Mucosa of gallbladder (tissue), 1 donor: ENCODE measurements at regions not wholly inside any gene's neighbourhood (a gene's known extent, or its start where the extent isn't known, plus 50 kb on each side); places are given as distances from the start of the nearest gene placed in this dataset.

Experiments used
- DNase-seq: peaks from one replicate; pipeline ENCODE4 v3.0.0-alpha.2; 2020; ENCODE audit warnings: low spot score
- donor health status: DM: no; HTN: no; CAD: no.

GRCh38 chr17:79446399-79447009 lies 164.3 kb downstream of the RBFOX3 start:
- DNase-seq = no peak

GRCh38 chr17:79444198-79444597 lies 166.7 kb downstream of the RBFOX3 start:
- no peak for DNase-seq

- DNase-seq = no peak
Measured at GRCh38 chr17:79443026-79443425, 167.8 kb downstream of the RBFOX3 start.

GRCh38 chr17:79441356-79442160 lies 169.3 kb downstream of the RBFOX3 start:
- DNase-seq = no peak

- no peak for DNase-seq
Measured at GRCh38 chr17:79440251-79440650, 170.6 kb downstream of the RBFOX3 start.

GRCh38 chr17:79439493-79439892 lies 171.4 kb downstream of the RBFOX3 start:
- DNase-seq = no peak

GRCh38 chr17:79438546-79439334 lies 172.1 kb downstream of the RBFOX3 start:
- no peak for DNase-seq

- no peak for DNase-seq
Measured at GRCh38 chr17:79438058-79438457, 172.8 kb downstream of the RBFOX3 start.

- no peak for DNase-seq
Measured at GRCh38 chr17:79437081-79437480, 173.8 kb downstream of the RBFOX3 start.

GRCh38 chr17:79435962-79436361 lies 174.9 kb downstream of the RBFOX3 start:
- DNase-seq = no peak

- no peak for DNase-seq
Measured at GRCh38 chr17:79435296-79435695, 175.6 kb downstream of the RBFOX3 start.

GRCh38 chr17:79434215-79434614 lies 176.6 kb downstream of the RBFOX3 start:
- DNase-seq = no peak

- DNase-seq = no peak
Measured at GRCh38 chr17:79433379-79433778, 177.5 kb downstream of the RBFOX3 start.

GRCh38 chr17:79431175-79431574 lies 179.7 kb downstream of the RBFOX3 start:
- DNase-seq = no peak

- DNase-seq = no peak
Measured at GRCh38 chr17:79429864-79430494, 180.9 kb downstream of the RBFOX3 start.

- DNase-seq = no peak
Measured at GRCh38 chr17:79428988-79429387, 181.9 kb downstream of the RBFOX3 start.

- no peak for DNase-seq
Measured at GRCh38 chr17:79427621-79428539, 183.0 kb downstream of the RBFOX3 start.

GRCh38 chr17:79425686-79426085 lies 185.2 kb downstream of the RBFOX3 start:
- no peak for DNase-seq

GRCh38 chr17:79424471-79425185 lies 186.2 kb downstream of the RBFOX3 start:
- no peak for DNase-seq

GRCh38 chr17:79423811-79424465 lies 186.9 kb downstream of the RBFOX3 start:
- no peak for DNase-seq
